K562 (cell line): ENCODE measurements at regions not wholly inside any gene's neighbourhood (a gene's known extent, or its start where the extent isn't known, plus 50 kb on each side); places are given as distances from the start of the nearest gene placed in this dataset.

Experiments
- CBFB ChIP-seq: sonication (generic); formaldehyde crosslinking; IDR thresholded peaks from 2 replicates; pipeline ENCODE4 v1.4.0; 2020; ENCODE audit warnings: mild to moderate bottlenecking, missing genetic modification reagents
- ELF4 ChIP-seq: fragments of 450-650 bp; formaldehyde crosslinking; IDR thresholded peaks from 2 replicates; pipeline ENCODE4 v1.4.0; 2022; ENCODE audit warnings: missing genetic modification characterization
- IFI16 ChIP-seq: fragments of 250-450 bp; sonication (Bioruptor Pico); IDR thresholded peaks from 2 replicates; pipeline ENCODE4 v2.1.2; 2022; ENCODE audit warnings: mild to moderate bottlenecking, inconsistent platforms
- MYC ChIP-seq, 2 experiments: fragments of 250-450 bp in 1 of 2; sonication (Bioruptor Pico) in 1 of 2; IDR thresholded peaks; 2 replicates each; pipeline versions ENCODE4 v1.5.1 to v1.6.1; 2012 to 2021; ENCODE audit warnings: low read depth in 2 of 2, borderline replicate concordance in 1 of 2, improper control_type of control experiment in 1 of 2, low read length in 1 of 2, mild to moderate bottlenecking in 1 of 2, moderate library complexity in 1 of 2
- PRPF4 ChIP-seq: fragments of 200-400 bp; formaldehyde crosslinking; IDR thresholded peaks from one replicate; pipeline ENCODE4 v1.6.1; 2017; ENCODE audit warnings: low read length, low read depth, mild to moderate bottlenecking; ENCODE audit not compliant: insufficient read depth, poor library complexity, severe bottlenecking
- SMARCA5 ChIP-seq: fragments of 450-650 bp; IDR thresholded peaks from 2 replicates; pipeline ENCODE4 v1.6.1; 2016
- ZC3H4 ChIP-seq: sonication (generic); formaldehyde crosslinking; IDR thresholded peaks from 2 replicates; pipeline ENCODE4 v1.9.0; 2021; ENCODE audit warnings: missing genetic modification reagents, borderline replicate concordance
- ZFP30 ChIP-seq: fragments of 250-450 bp; sonication (Bioruptor Pico); IDR thresholded peaks from 2 replicates; pipeline ENCODE4 v1.8.0; 2022; ENCODE audit warnings: moderate library complexity, mild to moderate bottlenecking, inconsistent platforms, borderline replicate concordance
- ZNF165 ChIP-seq: fragments of 250-450 bp; sonication (Bioruptor Pico); IDR thresholded peaks from 2 replicates; pipeline ENCODE4 v1.4.0; 2020; ENCODE audit warnings: borderline replicate concordance
- ZNF212 ChIP-seq: fragments of 450-650 bp; formaldehyde crosslinking; IDR thresholded peaks from 2 replicates; pipeline ENCODE4 v1.4.0; 2020; ENCODE audit warnings: mild to moderate bottlenecking
- ZNF217 ChIP-seq: sonication (generic); formaldehyde crosslinking; IDR thresholded peaks from 2 replicates; pipeline ENCODE4 v1.8.0; 2022; ENCODE audit warnings: mild to moderate bottlenecking, missing genetic modification reagents
- ZNF561 ChIP-seq: fragments of 450-650 bp; formaldehyde crosslinking; conservative IDR thresholded peaks from 2 replicates; pipeline ENCODE4 v1.4.0; 2020; ENCODE audit warnings: mild to moderate bottlenecking, moderate library complexity
- TF ChIP-seq, protein P1 (sequence below): fragments of 250-450 bp; sonication (Bioruptor Pico); IDR thresholded peaks from 2 replicates; pipeline ENCODE4 v1.8.0; 2021; ENCODE audit warnings: borderline replicate concordance, mild to moderate bottlenecking, moderate library complexity; ENCODE audit not compliant: poor library complexity, severe bottlenecking
- TF ChIP-seq, protein P2 (sequence below), 2 experiments: IDR thresholded peaks in 1 of 2; conservative IDR thresholded peaks in 1 of 2; 2 replicates each; pipeline ENCODE4 v1.6.1; 2016; ENCODE audit warnings: low read depth in 2 of 2, mild to moderate bottlenecking in 1 of 2, missing compliant biosample characterization in 1 of 2, missing genetic modification characterization in 1 of 2, moderate library complexity in 1 of 2

DNA sequence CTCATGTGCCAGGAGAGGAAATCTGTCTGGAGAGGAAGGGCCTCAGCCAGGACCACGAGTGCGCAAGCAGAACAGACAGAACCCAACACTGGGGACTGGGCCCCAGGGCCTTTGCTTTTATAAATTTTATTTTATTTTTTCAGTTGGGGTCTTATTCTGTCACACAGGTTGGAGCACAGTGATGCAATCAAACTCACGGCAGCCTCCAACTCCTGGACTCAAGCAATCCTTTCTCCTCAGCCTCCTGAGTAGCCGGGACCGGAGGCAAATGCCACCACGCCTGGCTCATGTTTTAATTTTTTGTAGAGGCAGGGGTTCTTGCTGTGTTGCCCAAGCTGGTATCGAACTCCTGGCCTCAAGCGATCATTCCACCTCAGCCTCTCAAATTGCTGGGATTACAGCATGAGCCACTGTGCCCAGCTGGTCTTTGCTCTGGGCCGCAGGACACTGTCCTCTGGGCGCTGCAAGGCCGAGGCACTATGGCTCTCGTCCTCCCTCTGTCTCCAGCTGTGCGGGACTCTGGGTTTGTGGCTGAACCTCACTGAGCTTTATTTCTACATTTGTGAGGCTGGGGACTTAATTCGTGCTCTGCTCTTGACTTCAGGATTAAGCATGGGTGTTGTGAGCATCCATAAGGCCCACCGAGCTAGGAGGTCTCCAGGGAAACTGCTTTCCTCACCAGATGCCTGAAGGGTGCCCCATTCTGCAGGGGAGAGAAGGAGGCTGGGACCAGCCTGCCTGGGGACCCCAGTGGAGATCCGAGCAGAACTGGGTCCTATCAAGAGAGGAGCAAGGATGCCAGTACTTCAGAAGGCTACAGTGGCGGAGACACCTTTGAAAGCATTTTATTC lies 144.2 kb upstream of the VSTM2B start (continued):
- TF ChIP-seq IFI16 (no peak), ELF4 (CRISPR knock-in tag) (no peak), PRPF4 (no peak), CBFB (CRISPR knock-in tag) (no peak), MYC (IDR thresholded peaks at IDR 0.05; ENCODE audit: low read depth, low read length) (no peak), MYC (CRISPR knock-in tag; IDR thresholded peaks at IDR 0.05; ENCODE audit: borderline replicate concordance, low read depth) (no peak), ZFP30 (no peak), ZC3H4 (CRISPR knock-in tag) (no peak), ZNF561 (CRISPR knock-in tag) (no peak), ZNF165 (no peak), ZNF212 (CRISPR knock-in tag) (no peak), ZNF217 (no peak), SMARCA5 (no peak)
- TF ChIP-seq, protein P1, sequence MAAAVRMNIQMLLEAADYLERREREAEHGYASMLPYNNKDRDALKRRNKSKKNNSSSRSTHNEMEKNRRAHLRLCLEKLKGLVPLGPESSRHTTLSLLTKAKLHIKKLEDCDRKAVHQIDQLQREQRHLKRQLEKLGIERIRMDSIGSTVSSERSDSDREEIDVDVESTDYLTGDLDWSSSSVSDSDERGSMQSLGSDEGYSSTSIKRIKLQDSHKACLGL (CRISPR knock-in tag), result no peak
- TF ChIP-seq, protein P2, sequence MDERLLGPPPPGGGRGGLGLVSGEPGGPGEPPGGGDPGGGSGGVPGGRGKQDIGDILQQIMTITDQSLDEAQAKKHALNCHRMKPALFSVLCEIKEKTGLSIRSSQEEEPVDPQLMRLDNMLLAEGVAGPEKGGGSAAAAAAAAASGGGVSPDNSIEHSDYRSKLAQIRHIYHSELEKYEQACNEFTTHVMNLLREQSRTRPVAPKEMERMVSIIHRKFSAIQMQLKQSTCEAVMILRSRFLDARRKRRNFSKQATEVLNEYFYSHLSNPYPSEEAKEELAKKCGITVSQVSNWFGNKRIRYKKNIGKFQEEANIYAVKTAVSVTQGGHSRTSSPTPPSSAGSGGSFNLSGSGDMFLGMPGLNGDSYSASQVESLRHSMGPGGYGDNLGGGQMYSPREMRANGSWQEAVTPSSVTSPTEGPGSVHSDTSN (CRISPR knock-in tag; IDR thresholded peaks at IDR 0.05; ENCODE audit: low read depth), result no peak
- TF ChIP-seq, protein P2 (tag; conservative IDR thresholded peaks at IDR 0.05; ENCODE audit: low read depth), result no peak
